Testis (tissue), 2 donors: ENCODE measurements at regions not wholly inside any gene's neighbourhood (a gene's known extent, or its start where the extent isn't known, plus 50 kb on each side); places are given as distances from the start of the nearest gene placed in this dataset.

ENCODE experiments used
- DNase-seq: peaks from one replicate; pipeline ENCODE4 v3.0.0-alpha.2; 2019
- H3K27ac ChIP-seq, 2 donors: fragments of 200-600 bp; sonication (generic); one replicate each; pipeline ENCODE4 v1.5.1; 2019
- H3K27me3 ChIP-seq: fragments of 200-600 bp; sonication (generic); one replicate; pipeline ENCODE4 v1.5.1; 2019
- H3K36me3 ChIP-seq: fragments of 200-600 bp; sonication (generic); one replicate; pipeline ENCODE4 v1.5.1; 2017; ENCODE audit warnings: low read depth; ENCODE audit errors: missing control alignments
- H3K4me1 ChIP-seq: fragments of 200-600 bp; sonication (generic); one replicate; pipeline ENCODE4 v1.5.1; 2019
- H3K4me3 ChIP-seq, 2 donors: fragments of 200-600 bp; sonication (generic); one replicate each; pipeline ENCODE4 v1.5.1; 2017 to 2019
- H3K9me3 ChIP-seq: fragments of 200-600 bp; sonication (generic); one replicate; pipeline ENCODE4 v1.5.1; 2017
- CTCF ChIP-seq, 3 experiments: fragments of 450-650 bp in 2 of 3; fragments of 200-600 bp in 1 of 3; sonication (generic) in 1 of 3; IDR thresholded peaks; one replicate each; pipeline ENCODE4 v1.5.1; 2016 to 2019; ENCODE audit warnings: antibody characterized with exemption in 3 of 3, mild to moderate bottlenecking in 2 of 3, moderate library complexity in 1 of 3
- POLR2A ChIP-seq: fragments of 450-650 bp; IDR thresholded peaks from one replicate; pipeline ENCODE4 v1.6.1; 2017; ENCODE audit warnings: antibody characterized with exemption, mild to moderate bottlenecking, moderate library complexity
- WGBS, 2 donors: methylation state at CpG; one replicate each; pipeline ENCODE4 v1.1.5; 2018; 5-methylcytosine and 5-hydroxymethylcytosine counted together
- intact Hi-C: fragments of 100-400 bp; cut with DNase I; formaldehyde crosslinking; loops from one replicate; pipeline ENCODE4 v1.15.1; 2023; ENCODE audit warnings: low total_unique reads

DNA sequence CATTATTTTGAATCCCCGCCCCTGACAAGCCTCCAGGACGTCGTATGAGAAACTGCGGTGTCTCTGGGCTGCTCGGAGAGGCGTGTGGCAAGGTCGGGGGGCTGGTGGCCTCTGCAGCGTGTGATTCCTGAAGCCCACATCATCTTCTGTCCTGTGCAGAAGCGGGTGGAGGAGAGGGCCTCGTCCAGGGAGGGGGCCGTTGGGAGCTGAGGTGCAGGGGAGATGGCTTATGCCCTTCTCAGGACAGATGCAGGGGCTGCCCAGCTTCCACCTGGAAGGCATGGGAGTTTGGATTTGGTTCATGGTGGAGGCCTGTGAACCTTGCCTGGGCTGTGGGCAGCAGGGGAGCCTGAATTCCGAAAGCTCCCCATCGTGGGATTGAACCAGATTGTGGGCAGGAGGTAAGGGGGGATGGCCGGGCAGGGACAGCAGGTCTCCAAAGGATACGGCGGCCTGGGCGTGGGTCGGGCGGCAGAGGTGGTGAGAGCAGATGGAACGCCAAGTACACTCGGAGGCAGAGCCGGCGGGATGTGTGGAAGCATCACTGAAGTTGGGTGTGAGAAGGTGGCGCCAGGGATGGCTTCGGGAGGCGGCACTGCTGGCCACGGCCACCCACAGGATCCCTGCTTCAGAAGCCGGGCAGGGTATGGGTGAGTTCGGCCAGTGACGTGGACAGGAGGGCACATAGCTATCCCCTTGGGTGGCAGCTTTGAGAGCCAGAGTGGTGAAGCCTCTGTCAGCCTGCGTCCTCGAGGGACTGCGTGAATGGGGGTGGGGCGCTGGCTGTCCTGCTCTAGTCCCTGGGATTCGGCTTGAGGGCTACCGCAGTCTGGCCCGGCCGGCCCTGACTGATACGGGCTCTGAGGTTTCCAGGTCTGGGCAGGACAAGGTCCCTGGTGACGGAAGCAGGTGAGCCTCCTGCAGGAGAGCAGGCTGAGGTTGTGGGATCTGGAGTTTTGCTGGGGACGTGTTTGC, 76.3 kb upstream of the ADRA2C start:
- H3K36me3 ChIP-seq = no peaks in the 10 kb centered on the region
- intact Hi-C loops = no loop called here
- no peak overlapping the region for H3K27ac ChIP-seq
- H3K27me3 ChIP-seq = no peaks in the 10 kb centered on the region
- no peaks in the 10 kb centered on the region for H3K4me1 ChIP-seq
- no peaks in the 10 kb centered on the region for H3K9me3 ChIP-seq
- no peak for TF ChIP-seq POLR2A
- no peak for TF ChIP-seq CTCF (IDR thresholded peaks at IDR 0.05)
- H3K4me3 ChIP-seq = no peak overlapping the region
- DNase-seq = no peak
- 93% methylated on average over 30 to 41 of the region's 41 CpGs for WGBS, 2 donors

DNA sequence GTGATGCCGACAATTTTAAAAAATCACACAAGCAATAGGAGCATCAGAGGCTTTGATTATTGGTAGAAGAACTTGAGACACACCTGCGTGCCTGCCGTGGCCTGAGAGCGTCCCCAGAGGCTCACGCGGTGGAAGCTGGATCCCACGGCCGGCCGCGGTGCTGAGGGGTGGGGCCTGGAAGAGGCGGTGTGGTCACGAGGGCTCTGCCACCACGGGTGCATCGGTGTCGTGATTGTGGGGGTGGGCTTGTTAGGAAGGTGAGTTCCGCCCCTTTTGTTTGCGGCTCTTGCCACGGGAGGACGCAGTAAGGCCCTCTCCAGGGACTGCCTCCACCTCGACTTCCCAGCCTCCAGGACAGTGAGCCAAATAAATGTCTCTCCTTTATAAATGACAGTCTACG, 77.2 kb upstream of the ADRA2C start:
- 87 to 91% methylated on average over 18 to 21 of the region's 21 CpGs for WGBS, 2 donors
- Histone ChIP-seq H3K4me3 (no peak overlapping the region), H3K27me3 (no peaks in the 10 kb centered on the region), H3K27ac (no peak overlapping the region), H3K4me1 (no peaks in the 10 kb centered on the region), H3K36me3 (no peaks in the 10 kb centered on the region), H3K9me3 (no peaks in the 10 kb centered on the region)
- TF ChIP-seq CTCF (IDR thresholded peaks at IDR 0.05) (no peak), POLR2A (no peak)
- intact Hi-C loops = no loop called here
- no peak for DNase-seq

DNA sequence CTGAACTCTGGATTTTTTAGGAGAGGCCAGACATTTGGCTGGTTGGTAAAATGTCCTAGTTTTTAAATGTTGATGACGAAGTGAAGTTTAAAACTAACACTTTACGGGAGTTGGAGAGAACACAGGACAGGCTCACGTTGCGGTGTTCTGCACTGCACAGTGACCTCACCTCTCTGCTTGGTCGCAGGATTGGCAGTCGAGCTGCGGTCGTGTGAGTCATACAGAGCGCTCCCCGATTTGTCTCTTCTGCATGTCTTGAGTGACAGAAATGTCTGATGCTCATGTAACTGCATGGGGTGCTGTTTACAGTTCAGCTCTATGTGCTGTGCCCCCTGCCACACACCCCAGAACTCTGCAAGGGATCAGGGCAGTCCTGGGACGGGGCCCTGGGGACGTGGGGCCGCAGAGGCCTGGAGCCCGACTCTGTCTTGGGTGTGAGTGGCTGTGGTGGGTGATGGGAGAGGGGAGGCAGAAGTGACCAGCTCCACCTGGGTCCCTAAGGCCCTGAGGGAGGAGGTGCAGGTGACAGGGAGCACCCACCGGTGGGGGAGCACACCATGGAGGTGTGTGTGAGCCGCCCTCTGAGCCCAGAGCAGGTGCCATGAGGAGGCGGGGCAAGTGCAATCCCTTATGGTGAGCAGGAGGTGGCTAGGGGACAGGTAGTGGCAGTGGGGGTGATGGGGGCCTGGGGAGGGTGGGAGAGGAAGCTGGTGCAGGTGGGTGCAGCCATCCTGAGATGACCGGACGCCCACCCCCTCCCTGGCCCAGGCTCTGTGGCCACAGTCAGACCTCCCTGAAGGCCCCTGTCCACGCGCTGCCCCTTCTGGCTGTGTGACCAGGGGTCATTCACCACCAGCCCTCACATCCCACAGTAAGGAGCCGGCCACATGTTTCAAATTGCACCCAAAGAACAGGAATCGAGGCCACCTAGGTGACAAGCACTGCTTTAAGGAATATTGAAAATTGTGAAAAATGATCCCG, 77.9 kb upstream of the ADRA2C start:
- H3K36me3 ChIP-seq = no peaks in the 10 kb centered on the region
- no peak for DNase-seq
- no peaks in the 10 kb centered on the region for H3K9me3 ChIP-seq
- WGBS, 2 donors = 94% methylated on average over 18 to 24 of the region's 24 CpGs
- intact Hi-C loops = no loop called here
- H3K4me3 ChIP-seq = no peak overlapping the region
- no peaks in the 10 kb centered on the region for H3K27me3 ChIP-seq
- TF ChIP-seq POLR2A (no peak), CTCF (IDR thresholded peaks at IDR 0.05) (no peak)
- no peak overlapping the region for H3K27ac ChIP-seq
- no peaks in the 10 kb centered on the region for H3K4me1 ChIP-seq

- Histone ChIP-seq H3K4me3 (no peak overlapping the region), H3K36me3 (no peaks in the 10 kb centered on the region), H3K27ac (no peak overlapping the region), H3K27me3 (no peaks in the 10 kb centered on the region), H3K4me1 (no peaks in the 10 kb centered on the region), H3K9me3 (no peaks in the 10 kb centered on the region)
- TF ChIP-seq POLR2A (no peak), CTCF (IDR thresholded peaks at IDR 0.05) (no peak)
- no peak for DNase-seq
- 83 to 90% methylated on average over 6 to 13 of the region's 13 CpGs for WGBS, 2 donors
- intact Hi-C loops = no loop called here
Observed at GRCh38 chr4:3687538-3687937, 78.6 kb upstream of the ADRA2C start.
